HCT116 (cell line): ENCODE measurements at regions not wholly inside any gene's neighbourhood (a gene's known extent, or its start where the extent isn't known, plus 50 kb on each side); places are given as distances from the start of the nearest gene placed in this dataset.

Experiments used
- ATAC-seq: fragments of 200-7000 bp; cut with Tn5 transposase; 2 replicates; pipeline ENCODE4 v1.9.1; 2020; ENCODE audit warnings: mild to moderate bottlenecking, moderate library complexity
- BruUV-seq: library from RNA; stranded (reverse); fragments of 400-500 nt; replicated peaks from 2 replicates; lab custom pipeline; 2021; lab: Mats Ljungman, UMichigan
- CTCF ChIA-PET: fragments of 300-600 bp; sonication (Branson Sonifier 250); formaldehyde crosslinking; loops from one replicate; lab custom pipeline; 2021; ENCODE audit warnings: antibody characterized with exemption; lab: Charles Lee
- POLR2A ChIA-PET: fragments of 300-600, 350-600 bp; sonication (Branson Sonifier 250); formaldehyde crosslinking; loops from one replicate; lab custom pipeline; 2021; ENCODE audit warnings: antibody characterized with exemption; lab: Charles Lee
- RAD21 ChIA-PET, 2 experiments: fragments of 300-600 bp; sonication (Branson Sonifier 250); formaldehyde crosslinking; loops; one replicate each; lab custom pipeline; 2023; ENCODE audit warnings: low total read pairs in 2 of 2; ENCODE audit not compliant: uncharacterized antibody in 2 of 2, unreplicated experiment in 2 of 2, low non-redundant PET in 1 of 2; lab: Charles Lee
- DNase-seq: peaks from one replicate; pipeline ENCODE4 v3.0.0-alpha.2; 2010; ENCODE audit warnings: low read depth, low spot score
- H2AFZ ChIP-seq: fragments of 200-600 bp; shearing (Covaris generic), sonication (generic); 2 replicates; pipeline ENCODE4 v1.6.1; 2017; ENCODE audit warnings: low read depth, mixed run types, mixed read lengths, antibody characterized with exemption, low read length; ENCODE audit not compliant: poor library complexity, severe bottlenecking
- H3K27ac ChIP-seq: 2 replicates; pipeline ENCODE4 v1.5.1; 2012; ENCODE audit warnings: low read depth, low read length
- H3K27me3 ChIP-seq: fragments of 200-600 bp; sonication (generic); 2 replicates; pipeline ENCODE4 v1.6.1; 2016; ENCODE audit warnings: mixed run types, low read length, mixed read lengths; ENCODE audit not compliant: insufficient read depth
- H3K36me3 ChIP-seq, 2 experiments: fragments of 200-500 bp in 1 of 2; fragments of 200-600 bp in 1 of 2; sonication (Bioruptor generic) in 1 of 2; sonication (generic) in 1 of 2; 2 replicates each; pipeline versions ENCODE4 v1.5.1 to v1.6.1; 2014 to 2016; ENCODE audit warnings: low read length in 2 of 2, inconsistent platforms in 1 of 2, mixed read lengths in 1 of 2, mixed run types in 1 of 2; ENCODE audit not compliant: insufficient read depth in 2 of 2, control insufficient read depth in 1 of 2
- H3K4me1 ChIP-seq, 2 experiments: fragments of 200-600 bp in 1 of 2; sonication (generic) in 1 of 2; 2 replicates each; pipeline versions ENCODE4 v1.5.1 to v1.6.1; 2012 to 2017; ENCODE audit warnings: low read length in 2 of 2, inconsistent platforms in 1 of 2, mild to moderate bottlenecking in 1 of 2, mixed read lengths in 1 of 2, mixed run types in 1 of 2, moderate library complexity in 1 of 2; ENCODE audit not compliant: insufficient read depth in 2 of 2, control insufficient read depth in 1 of 2
- H3K4me2 ChIP-seq: fragments of 200-600 bp; sonication (generic); 2 replicates; pipeline ENCODE4 v1.6.1; 2017; ENCODE audit warnings: mixed run types, low read length, mixed read lengths
- H3K4me3 ChIP-seq, 2 experiments: fragments of 200-600 bp in 1 of 2; sonication (generic) in 1 of 2; replicated peaks in 1 of 2; 2 replicates each; pipeline ENCODE4 v1.5.1; 2011 to 2016; ENCODE audit warnings: low read length in 2 of 2, control low read depth in 1 of 2, low read depth in 1 of 2, mild to moderate bottlenecking in 1 of 2, mixed read lengths in 1 of 2, mixed run types in 1 of 2
- H3K79me2 ChIP-seq: fragments of 200-600 bp; sonication (generic); 2 replicates; pipeline ENCODE4 v1.6.1; 2017; ENCODE audit warnings: mild to moderate bottlenecking, mixed run types, low read length, moderate library complexity, mixed read lengths; ENCODE audit not compliant: insufficient read depth
- H3K9ac ChIP-seq: fragments of 200-600 bp; sonication (generic); 2 replicates; pipeline ENCODE4 v1.6.1; 2016; ENCODE audit warnings: low read length, mixed read lengths
- H3K9me2 ChIP-seq: fragments of 200-600 bp; sonication (generic), shearing (Covaris generic); 2 replicates; pipeline ENCODE4 v1.6.1; 2017; ENCODE audit warnings: mixed run types, mild to moderate bottlenecking, moderate library complexity; ENCODE audit not compliant: insufficient read depth
- H3K9me3 ChIP-seq, 2 experiments: fragments of 200-500 bp in 1 of 2; fragments of 200-600 bp in 1 of 2; sonication (Bioruptor generic) in 1 of 2; sonication (generic) in 1 of 2; 2 replicates each; pipeline ENCODE4 v1.6.1; 2014 to 2017; ENCODE audit warnings: low read length in 2 of 2, mixed read lengths in 2 of 2, inconsistent platforms in 1 of 2, low read depth in 1 of 2, mild to moderate bottlenecking in 1 of 2, mixed run types in 1 of 2, moderate library complexity in 1 of 2; ENCODE audit not compliant: control insufficient read depth in 1 of 2, insufficient read depth in 1 of 2
- H4K20me1 ChIP-seq: fragments of 200-600 bp; sonication (generic), shearing (Covaris generic); 2 replicates; pipeline ENCODE4 v1.6.1; 2017; ENCODE audit warnings: mixed run types, mild to moderate bottlenecking, moderate library complexity; ENCODE audit not compliant: insufficient read depth
- CEBPB ChIP-seq: IDR thresholded peaks from 2 replicates; pipeline ENCODE4 v1.6.1; 2012; ENCODE audit warnings: low read depth
- EGR1 ChIP-seq: IDR thresholded peaks from 2 replicates; pipeline ENCODE4 v1.6.1; 2012; ENCODE audit warnings: low read depth
- ELF1 ChIP-seq: IDR thresholded peaks from 2 replicates; pipeline ENCODE4 v1.6.1; 2012; ENCODE audit warnings: low read depth, borderline replicate concordance
- EZH2 ChIP-seq: fragments of 200-600 bp; sonication (generic); IDR thresholded peaks from 2 replicates; pipeline ENCODE4 v1.6.1; 2017; ENCODE audit warnings: antibody characterized with exemption, mixed run types
- EZH2phosphoT487 ChIP-seq: fragments of 200-600 bp; IDR thresholded peaks from 2 replicates; pipeline ENCODE4 v1.6.1; 2018; ENCODE audit warnings: antibody characterized with exemption, borderline replicate concordance
- FOSL1 ChIP-seq: IDR thresholded peaks from 2 replicates; pipeline ENCODE4 v1.6.1; 2012; ENCODE audit warnings: low read depth
- JUND ChIP-seq: IDR thresholded peaks from 2 replicates; pipeline ENCODE4 v1.6.1; 2012
- POLR2A ChIP-seq: IDR thresholded peaks from 2 replicates; pipeline ENCODE4 v1.7.0; 2011; ENCODE audit warnings: borderline replicate concordance; ENCODE audit not compliant: insufficient read depth, insufficient read length; ENCODE audit errors: extremely low read depth
- POLR2AphosphoS5 ChIP-seq: IDR thresholded peaks from 2 replicates; pipeline ENCODE4 v1.6.1; 2011; ENCODE audit warnings: mild to moderate bottlenecking, low read depth, low read length, moderate library complexity
- RAD21 ChIP-seq: IDR thresholded peaks from 2 replicates; pipeline ENCODE4 v1.6.1; 2012; ENCODE audit warnings: low read depth, mild to moderate bottlenecking
- SP1 ChIP-seq: IDR thresholded peaks from 2 replicates; pipeline ENCODE4 v1.6.1; 2012; ENCODE audit warnings: low read depth
- SRF ChIP-seq: IDR thresholded peaks from 2 replicates; pipeline ENCODE4 v1.6.1; 2012; ENCODE audit warnings: low read depth
- TCF7L2 ChIP-seq: IDR thresholded peaks from 2 replicates; pipeline ENCODE4 v1.7.0; 2011; ENCODE audit warnings: borderline replicate concordance, inconsistent platforms; ENCODE audit not compliant: insufficient read depth, insufficient read length; ENCODE audit errors: extremely low read depth
- YY1 ChIP-seq: IDR thresholded peaks from 2 replicates; pipeline ENCODE4 v1.6.1; 2011; ENCODE audit warnings: low read length, low read depth, moderate library complexity, mild to moderate bottlenecking; ENCODE audit not compliant: insufficient replicate concordance; ENCODE audit errors: extremely low read depth
- intact Hi-C: fragments of 100-400 bp; cut with micrococcal nuclease; formaldehyde crosslinking; loops from 2 replicates; pipeline ENCODE4 v1.10.0; 2022
- TF ChIP-seq, protein P1 (sequence below): IDR thresholded peaks from 2 replicates; pipeline ENCODE4 v1.6.1; 2012; ENCODE audit warnings: low read depth
- TF ChIP-seq, protein P2 (sequence below): IDR thresholded peaks from 2 replicates; pipeline ENCODE4 v1.6.1; 2012
- TF ChIP-seq, protein P3 (sequence below), 3 experiments: fragments of 200-600 bp in 1 of 3; sonication (generic) in 1 of 3; IDR thresholded peaks in 2 of 3; conservative IDR thresholded peaks in 1 of 3; 2 replicates each; pipeline ENCODE4 v1.5.1; 2012 to 2017; ENCODE audit warnings: low read depth in 2 of 3, low read length in 2 of 3, antibody characterized with exemption in 1 of 3, borderline replicate concordance in 1 of 3, control low read depth in 1 of 3, mild to moderate bottlenecking in 1 of 3, mixed read lengths in 1 of 3, mixed run types in 1 of 3, moderate library complexity in 1 of 3; ENCODE audit not compliant: insufficient read depth in 1 of 3
- TF ChIP-seq, protein P4 (sequence below): IDR thresholded peaks from 2 replicates; pipeline ENCODE4 v1.6.1; 2011; ENCODE audit warnings: mild to moderate bottlenecking, low read length, moderate library complexity; ENCODE audit not compliant: insufficient replicate concordance; ENCODE audit errors: extremely low read depth
- TF ChIP-seq, protein P5 (sequence below): IDR thresholded peaks from 2 replicates; pipeline ENCODE4 v1.6.1; 2012

DNA sequence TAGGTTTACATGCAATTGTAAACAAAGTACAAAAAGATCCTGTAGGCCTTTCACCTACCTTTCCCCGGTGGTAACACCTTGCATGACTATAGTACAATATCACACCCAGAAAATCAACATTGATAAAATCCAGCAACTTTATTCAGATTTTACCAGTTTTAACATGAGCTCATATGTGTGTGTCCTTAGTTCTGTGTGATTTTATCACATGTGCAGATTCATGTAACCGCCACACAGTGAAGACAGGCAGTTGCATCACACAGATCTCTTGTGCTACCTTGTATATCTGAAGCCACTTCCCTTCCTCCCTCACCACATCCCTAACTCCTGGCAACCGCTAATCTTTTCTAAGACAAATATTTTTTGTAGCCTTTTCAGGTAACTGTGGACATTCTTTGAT is 183.5 kb upstream of the C2CD4B start (continued):
- TF ChIP-seq, protein P1, sequence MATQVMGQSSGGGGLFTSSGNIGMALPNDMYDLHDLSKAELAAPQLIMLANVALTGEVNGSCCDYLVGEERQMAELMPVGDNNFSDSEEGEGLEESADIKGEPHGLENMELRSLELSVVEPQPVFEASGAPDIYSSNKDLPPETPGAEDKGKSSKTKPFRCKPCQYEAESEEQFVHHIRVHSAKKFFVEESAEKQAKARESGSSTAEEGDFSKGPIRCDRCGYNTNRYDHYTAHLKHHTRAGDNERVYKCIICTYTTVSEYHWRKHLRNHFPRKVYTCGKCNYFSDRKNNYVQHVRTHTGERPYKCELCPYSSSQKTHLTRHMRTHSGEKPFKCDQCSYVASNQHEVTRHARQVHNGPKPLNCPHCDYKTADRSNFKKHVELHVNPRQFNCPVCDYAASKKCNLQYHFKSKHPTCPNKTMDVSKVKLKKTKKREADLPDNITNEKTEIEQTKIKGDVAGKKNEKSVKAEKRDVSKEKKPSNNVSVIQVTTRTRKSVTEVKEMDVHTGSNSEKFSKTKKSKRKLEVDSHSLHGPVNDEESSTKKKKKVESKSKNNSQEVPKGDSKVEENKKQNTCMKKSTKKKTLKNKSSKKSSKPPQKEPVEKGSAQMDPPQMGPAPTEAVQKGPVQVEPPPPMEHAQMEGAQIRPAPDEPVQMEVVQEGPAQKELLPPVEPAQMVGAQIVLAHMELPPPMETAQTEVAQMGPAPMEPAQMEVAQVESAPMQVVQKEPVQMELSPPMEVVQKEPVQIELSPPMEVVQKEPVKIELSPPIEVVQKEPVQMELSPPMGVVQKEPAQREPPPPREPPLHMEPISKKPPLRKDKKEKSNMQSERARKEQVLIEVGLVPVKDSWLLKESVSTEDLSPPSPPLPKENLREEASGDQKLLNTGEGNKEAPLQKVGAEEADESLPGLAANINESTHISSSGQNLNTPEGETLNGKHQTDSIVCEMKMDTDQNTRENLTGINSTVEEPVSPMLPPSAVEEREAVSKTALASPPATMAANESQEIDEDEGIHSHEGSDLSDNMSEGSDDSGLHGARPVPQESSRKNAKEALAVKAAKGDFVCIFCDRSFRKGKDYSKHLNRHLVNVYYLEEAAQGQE, result no peak
- no peak for TF ChIP-seq SRF
- no peak for TF ChIP-seq YY1
- TF ChIP-seq JUND, result no peak
- TF ChIP-seq EZH2, result no peak
- no peak for TF ChIP-seq RAD21
- TF ChIP-seq SP1, result no peak
- no peak for TF ChIP-seq ELF1
- no peak for TF ChIP-seq POLR2A

DNA sequence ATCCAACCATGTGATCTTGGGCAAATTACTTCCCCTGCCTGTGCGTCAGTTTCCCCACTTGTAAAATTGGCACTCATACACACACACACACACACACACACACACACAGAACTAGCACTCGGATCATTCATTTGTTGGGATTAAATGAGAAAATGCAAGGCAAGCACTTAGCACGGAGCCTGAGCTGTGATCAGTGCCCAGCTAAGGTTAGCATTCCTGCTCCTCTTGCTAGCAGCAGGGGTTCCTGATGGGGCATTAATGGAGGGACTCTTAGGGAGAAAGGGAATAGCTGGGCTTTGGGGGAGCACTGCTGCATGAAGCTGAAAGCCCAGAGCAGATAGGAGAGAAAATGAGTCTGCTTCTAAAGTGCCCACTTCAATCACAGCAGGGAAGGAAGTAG is 187.7 kb upstream of the C2CD4B start:
- POLR2A ChIA-PET, result no interaction called here
- CTCF ChIA-PET, result interaction anchor here (1.6 kb wide), 1 partner anchor 8 kb away, joined by 4 read pairs; no protein-coding TSS in a partner anchor
- no peak overlapping the region for H3K4me3 ChIP-seq
- no peaks in the 10 kb centered on the region for H4K20me1 ChIP-seq
- no peaks in the 10 kb centered on the region for H3K36me3 ChIP-seq
- intact Hi-C loops, result no loop called here
- H3K79me2 ChIP-seq, result no peaks in the 10 kb centered on the region
- H3K4me1 ChIP-seq, result no peaks in the 10 kb centered on the region
- no TSS peak for BruUV-seq
- no peaks in the 10 kb centered on the region for H3K9me2 ChIP-seq
- H2AFZ ChIP-seq, result no peak overlapping the region
- H3K9me3 ChIP-seq, result no peaks in the 10 kb centered on the region
- no peak overlapping the region for H3K27ac ChIP-seq
- H3K9ac ChIP-seq, result no peak overlapping the region
- H3K27me3 ChIP-seq, result 0 out of 2 replicates have a peak, but pooled peaks cover 4% of the 10 kb centered on the region
- RAD21 ChIA-PET, result no interaction called here
- no peak for DNase-seq
- ATAC-seq, result no peak
- no peak overlapping the region for H3K4me2 ChIP-seq
- TF ChIP-seq SRF, result no peak
- no peak for TF ChIP-seq SP1
- TF ChIP-seq, protein P2, sequence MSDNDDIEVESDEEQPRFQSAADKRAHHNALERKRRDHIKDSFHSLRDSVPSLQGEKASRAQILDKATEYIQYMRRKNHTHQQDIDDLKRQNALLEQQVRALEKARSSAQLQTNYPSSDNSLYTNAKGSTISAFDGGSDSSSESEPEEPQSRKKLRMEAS, result no peak
- TF ChIP-seq, protein P3, sequence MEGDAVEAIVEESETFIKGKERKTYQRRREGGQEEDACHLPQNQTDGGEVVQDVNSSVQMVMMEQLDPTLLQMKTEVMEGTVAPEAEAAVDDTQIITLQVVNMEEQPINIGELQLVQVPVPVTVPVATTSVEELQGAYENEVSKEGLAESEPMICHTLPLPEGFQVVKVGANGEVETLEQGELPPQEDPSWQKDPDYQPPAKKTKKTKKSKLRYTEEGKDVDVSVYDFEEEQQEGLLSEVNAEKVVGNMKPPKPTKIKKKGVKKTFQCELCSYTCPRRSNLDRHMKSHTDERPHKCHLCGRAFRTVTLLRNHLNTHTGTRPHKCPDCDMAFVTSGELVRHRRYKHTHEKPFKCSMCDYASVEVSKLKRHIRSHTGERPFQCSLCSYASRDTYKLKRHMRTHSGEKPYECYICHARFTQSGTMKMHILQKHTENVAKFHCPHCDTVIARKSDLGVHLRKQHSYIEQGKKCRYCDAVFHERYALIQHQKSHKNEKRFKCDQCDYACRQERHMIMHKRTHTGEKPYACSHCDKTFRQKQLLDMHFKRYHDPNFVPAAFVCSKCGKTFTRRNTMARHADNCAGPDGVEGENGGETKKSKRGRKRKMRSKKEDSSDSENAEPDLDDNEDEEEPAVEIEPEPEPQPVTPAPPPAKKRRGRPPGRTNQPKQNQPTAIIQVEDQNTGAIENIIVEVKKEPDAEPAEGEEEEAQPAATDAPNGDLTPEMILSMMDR (IDR thresholded peaks at IDR 0.05 in 2 of 3, conservative IDR thresholded peaks at IDR 0.05 in 1 of 3; ENCODE audit: borderline replicate concordance in 1 of 3, insufficient read depth in 1 of 3, low read depth in 2 of 3, low read length in 2 of 3), result no peak
- TF ChIP-seq, protein P4, sequence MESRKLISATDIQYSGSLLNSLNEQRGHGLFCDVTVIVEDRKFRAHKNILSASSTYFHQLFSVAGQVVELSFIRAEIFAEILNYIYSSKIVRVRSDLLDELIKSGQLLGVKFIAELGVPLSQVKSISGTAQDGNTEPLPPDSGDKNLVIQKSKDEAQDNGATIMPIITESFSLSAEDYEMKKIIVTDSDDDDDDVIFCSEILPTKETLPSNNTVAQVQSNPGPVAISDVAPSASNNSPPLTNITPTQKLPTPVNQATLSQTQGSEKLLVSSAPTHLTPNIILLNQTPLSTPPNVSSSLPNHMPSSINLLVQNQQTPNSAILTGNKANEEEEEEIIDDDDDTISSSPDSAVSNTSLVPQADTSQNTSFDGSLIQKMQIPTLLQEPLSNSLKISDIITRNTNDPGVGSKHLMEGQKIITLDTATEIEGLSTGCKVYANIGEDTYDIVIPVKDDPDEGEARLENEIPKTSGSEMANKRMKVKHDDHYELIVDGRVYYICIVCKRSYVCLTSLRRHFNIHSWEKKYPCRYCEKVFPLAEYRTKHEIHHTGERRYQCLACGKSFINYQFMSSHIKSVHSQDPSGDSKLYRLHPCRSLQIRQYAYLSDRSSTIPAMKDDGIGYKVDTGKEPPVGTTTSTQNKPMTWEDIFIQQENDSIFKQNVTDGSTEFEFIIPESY, result no peak
- TF ChIP-seq EGR1, result no peak
- TF ChIP-seq ELF1, result no peak
- TF ChIP-seq POLR2A, result no peak
- no peak for TF ChIP-seq EZH2phosphoT487
- TF ChIP-seq, protein P5, sequence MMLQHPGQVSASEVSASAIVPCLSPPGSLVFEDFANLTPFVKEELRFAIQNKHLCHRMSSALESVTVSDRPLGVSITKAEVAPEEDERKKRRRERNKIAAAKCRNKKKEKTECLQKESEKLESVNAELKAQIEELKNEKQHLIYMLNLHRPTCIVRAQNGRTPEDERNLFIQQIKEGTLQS, result no peak
- no peak for TF ChIP-seq TCF7L2
- TF ChIP-seq CEBPB, result no peak
- TF ChIP-seq FOSL1, result no peak
- no peak for TF ChIP-seq POLR2AphosphoS5
- TF ChIP-seq EZH2, result no peak
